ENCODE measurements at regions not wholly inside any gene's neighbourhood (a gene's known extent, or its start where the extent isn't known, plus 50 kb on each side); places are given as distances from the start of the nearest gene placed in this dataset.

DNA sequence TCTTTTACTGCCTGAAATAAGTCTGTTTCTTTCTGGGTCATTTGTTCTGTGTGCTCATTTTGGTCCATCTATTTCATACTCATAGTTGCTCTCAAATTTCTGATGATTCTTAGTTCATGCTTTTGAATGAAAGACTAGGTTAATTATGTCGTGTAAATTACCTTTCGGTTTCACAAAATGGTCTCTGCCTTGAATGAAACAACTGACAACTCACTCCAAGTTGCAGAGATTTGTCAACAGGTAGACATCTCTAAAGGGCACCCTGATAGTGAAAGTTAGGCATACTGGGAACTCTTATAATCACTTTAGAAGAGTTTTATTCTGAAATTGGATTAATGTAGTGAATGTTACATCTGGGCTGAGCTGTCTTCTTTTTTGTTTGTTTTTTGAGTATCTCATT lies 726.9 kb downstream of the PDHA2 start:
- DNase-seq (no peak), FAIRE-seq (no peak)
- no peak overlapping the region for H3K4me3 ChIP-seq (ENCODE audit: low read length in 3 of 3)
- no peaks in the 10 kb centered on the region for H3K9me3 ChIP-seq (ENCODE audit: control insufficient read depth in 2 of 3, insufficient read depth in 1 of 3, low read length in 3 of 3)
- H3K27ac ChIP-seq (ENCODE audit: low read depth in 2 of 2, low read length in 2 of 2): no peak overlapping the region
- no peaks in the 10 kb centered on the region for H3K27me3 ChIP-seq (ENCODE audit: control insufficient read depth, insufficient read depth, low read length)
- TF ChIP-seq, protein P1, sequence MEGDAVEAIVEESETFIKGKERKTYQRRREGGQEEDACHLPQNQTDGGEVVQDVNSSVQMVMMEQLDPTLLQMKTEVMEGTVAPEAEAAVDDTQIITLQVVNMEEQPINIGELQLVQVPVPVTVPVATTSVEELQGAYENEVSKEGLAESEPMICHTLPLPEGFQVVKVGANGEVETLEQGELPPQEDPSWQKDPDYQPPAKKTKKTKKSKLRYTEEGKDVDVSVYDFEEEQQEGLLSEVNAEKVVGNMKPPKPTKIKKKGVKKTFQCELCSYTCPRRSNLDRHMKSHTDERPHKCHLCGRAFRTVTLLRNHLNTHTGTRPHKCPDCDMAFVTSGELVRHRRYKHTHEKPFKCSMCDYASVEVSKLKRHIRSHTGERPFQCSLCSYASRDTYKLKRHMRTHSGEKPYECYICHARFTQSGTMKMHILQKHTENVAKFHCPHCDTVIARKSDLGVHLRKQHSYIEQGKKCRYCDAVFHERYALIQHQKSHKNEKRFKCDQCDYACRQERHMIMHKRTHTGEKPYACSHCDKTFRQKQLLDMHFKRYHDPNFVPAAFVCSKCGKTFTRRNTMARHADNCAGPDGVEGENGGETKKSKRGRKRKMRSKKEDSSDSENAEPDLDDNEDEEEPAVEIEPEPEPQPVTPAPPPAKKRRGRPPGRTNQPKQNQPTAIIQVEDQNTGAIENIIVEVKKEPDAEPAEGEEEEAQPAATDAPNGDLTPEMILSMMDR (IDR thresholded peaks at IDR 0.05; ENCODE audit: borderline replicate concordance, extremely low read depth, insufficient read depth): no peak
- intact Hi-C loops (cut with DNase I): no loop called here
- no peak overlapping the region for H3K9ac ChIP-seq (ENCODE audit: low read length in 3 of 3)
- H3K36me3 ChIP-seq (ENCODE audit: control insufficient read depth in 2 of 3, insufficient read depth in 3 of 3, low read length in 3 of 3): no peaks in the 10 kb centered on the region
- no peaks in the 10 kb centered on the region for H3K4me1 ChIP-seq (ENCODE audit: control insufficient read depth in 2 of 3, insufficient read depth in 2 of 3, low read depth in 1 of 3, low read length in 3 of 3)

- no peaks in the 10 kb centered on the region for H3K36me3 ChIP-seq (ENCODE audit: control insufficient read depth in 2 of 3, insufficient read depth in 3 of 3, low read length in 3 of 3)
- H3K4me1 ChIP-seq (ENCODE audit: control insufficient read depth in 2 of 3, insufficient read depth in 2 of 3, low read depth in 1 of 3, low read length in 3 of 3): no peaks in the 10 kb centered on the region
- no peaks in the 10 kb centered on the region for H3K9me3 ChIP-seq (ENCODE audit: control insufficient read depth in 2 of 3, insufficient read depth in 1 of 3, low read length in 3 of 3)
- no peaks in the 10 kb centered on the region for H3K27me3 ChIP-seq (ENCODE audit: control insufficient read depth, insufficient read depth, low read length)
- intact Hi-C loops (cut with DNase I): no loop called here
- no peak overlapping the region for H3K9ac ChIP-seq (ENCODE audit: low read length in 3 of 3)
- TF ChIP-seq, protein P1 (IDR thresholded peaks at IDR 0.05; ENCODE audit: borderline replicate concordance, extremely low read depth, insufficient read depth): no peak
- no peak for DNase-seq
- H3K4me3 ChIP-seq (ENCODE audit: low read length in 3 of 3): no peak overlapping the region
- no peak for FAIRE-seq
- H3K27ac ChIP-seq (ENCODE audit: low read depth in 2 of 2, low read length in 2 of 2): no peak overlapping the region
Observed at GRCh38 chr4:96585304-96585703, 745.4 kb downstream of the PDHA2 start.

DNA sequence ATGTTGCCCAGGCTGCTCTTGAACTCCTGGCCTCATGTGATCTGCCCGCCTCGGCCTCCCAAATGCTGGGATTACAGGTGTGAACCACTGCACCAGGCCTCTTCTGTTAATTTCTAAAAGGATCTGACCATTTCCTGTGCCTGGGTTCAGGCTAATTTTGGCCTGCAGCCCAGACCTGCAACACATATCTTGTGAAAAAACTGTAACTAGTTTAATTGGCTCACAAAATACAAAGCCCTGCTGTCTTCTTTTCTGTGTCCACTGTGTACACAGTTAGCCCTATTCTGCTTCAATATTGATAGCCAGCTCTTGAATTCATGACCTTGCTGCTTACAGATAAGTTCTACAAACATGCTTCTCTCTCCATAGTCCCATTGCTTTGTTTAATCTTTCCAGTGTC lies 753.5 kb downstream of the PDHA2 start:
- Histone ChIP-seq H3K4me1 (ENCODE audit: control insufficient read depth in 2 of 3, insufficient read depth in 2 of 3, low read depth in 1 of 3, low read length in 3 of 3) (no peaks in the 10 kb centered on the region), H3K4me3 (ENCODE audit: low read length in 3 of 3) (no peak overlapping the region), H3K27ac (ENCODE audit: low read depth in 2 of 2, low read length in 2 of 2) (no peak overlapping the region), H3K27me3 (ENCODE audit: control insufficient read depth, insufficient read depth, low read length) (no peaks in the 10 kb centered on the region), H3K9ac (ENCODE audit: low read length in 3 of 3) (no peak overlapping the region), H3K36me3 (ENCODE audit: control insufficient read depth in 2 of 3, insufficient read depth in 3 of 3, low read length in 3 of 3) (no peaks in the 10 kb centered on the region), H3K9me3 (ENCODE audit: control insufficient read depth in 2 of 3, insufficient read depth in 1 of 3, low read length in 3 of 3) (no peaks in the 10 kb centered on the region)
- no peak for FAIRE-seq
- DNase-seq: no peak
- intact Hi-C loops (cut with DNase I): no loop called here
- TF ChIP-seq, protein P1 (IDR thresholded peaks at IDR 0.05; ENCODE audit: borderline replicate concordance, extremely low read depth, insufficient read depth): no peak

- DNase-seq (peak; percentile 48 to 85 (median 70)), FAIRE-seq (no peak)
- intact Hi-C loops (cut with DNase I): no loop called here
- no peak overlapping the region for H3K27ac ChIP-seq (ENCODE audit: low read depth in 2 of 2, low read length in 2 of 2)
- no peak overlapping the region for H3K4me3 ChIP-seq (ENCODE audit: low read length in 3 of 3)
- H3K4me1 ChIP-seq (ENCODE audit: control insufficient read depth in 2 of 3, insufficient read depth in 2 of 3, low read depth in 1 of 3, low read length in 3 of 3): no peaks in the 10 kb centered on the region
- no peaks in the 10 kb centered on the region for H3K36me3 ChIP-seq (ENCODE audit: control insufficient read depth in 2 of 3, insufficient read depth in 3 of 3, low read length in 3 of 3)
- H3K9ac ChIP-seq (ENCODE audit: low read length in 3 of 3): no peak overlapping the region
- TF ChIP-seq, protein P1 (IDR thresholded peaks at IDR 0.05; ENCODE audit: borderline replicate concordance, extremely low read depth, insufficient read depth): no peak
- no peaks in the 10 kb centered on the region for H3K27me3 ChIP-seq (ENCODE audit: control insufficient read depth, insufficient read depth, low read length)
- no peaks in the 10 kb centered on the region for H3K9me3 ChIP-seq (ENCODE audit: control insufficient read depth in 2 of 3, insufficient read depth in 1 of 3, low read length in 3 of 3)
Observed at GRCh38 chr4:96598465-96598864, 758.6 kb downstream of the PDHA2 start.

Data from kidney (tissue), 13 donors.